ENCODE measurements at regions not wholly inside any gene's neighbourhood (a gene's known extent, or its start where the extent isn't known, plus 50 kb on each side); places are given as distances from the start of the nearest gene placed in this dataset.

DNA sequence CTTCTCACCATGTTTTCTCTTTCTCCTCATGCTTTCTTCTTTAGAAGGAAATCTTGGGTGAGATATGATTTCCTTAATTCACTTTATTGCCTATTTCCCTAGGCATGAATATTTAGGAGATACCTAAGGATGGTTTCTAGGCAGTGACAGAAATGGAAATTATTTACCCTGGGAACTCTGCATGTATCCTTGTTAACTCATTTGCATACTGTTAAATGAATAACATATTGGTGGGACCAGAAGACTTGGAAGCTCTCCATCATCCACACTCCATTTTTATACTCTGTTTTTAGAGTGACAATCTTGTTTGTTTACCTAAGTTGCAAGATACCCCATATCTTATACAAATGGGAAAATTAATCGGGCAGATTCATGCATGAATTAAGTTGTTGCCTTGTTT is 285.7 kb downstream of the RNF144B start:
- no peak for DNase-seq (ENCODE audit: low read depth in 2 of 2)

GRCh38 chr6:18674346-18674745 is 287.2 kb downstream of the RNF144B start:
- DNase-seq (ENCODE audit: low read depth in 2 of 2): no peak

- DNase-seq (ENCODE audit: low read depth in 2 of 2): no peak
These were observed 288.7 kb downstream of the RNF144B start for GRCh38 chr6:18675881-18676280.

GRCh38 chr6:18676548-18676947 is 289.4 kb downstream of the RNF144B start:
- no peak for DNase-seq (ENCODE audit: low read depth in 2 of 2)

- no peak for DNase-seq (ENCODE audit: low read depth in 2 of 2)
These were observed 293.7 kb downstream of the RNF144B start for GRCh38 chr6:18680842-18681241.

DNA sequence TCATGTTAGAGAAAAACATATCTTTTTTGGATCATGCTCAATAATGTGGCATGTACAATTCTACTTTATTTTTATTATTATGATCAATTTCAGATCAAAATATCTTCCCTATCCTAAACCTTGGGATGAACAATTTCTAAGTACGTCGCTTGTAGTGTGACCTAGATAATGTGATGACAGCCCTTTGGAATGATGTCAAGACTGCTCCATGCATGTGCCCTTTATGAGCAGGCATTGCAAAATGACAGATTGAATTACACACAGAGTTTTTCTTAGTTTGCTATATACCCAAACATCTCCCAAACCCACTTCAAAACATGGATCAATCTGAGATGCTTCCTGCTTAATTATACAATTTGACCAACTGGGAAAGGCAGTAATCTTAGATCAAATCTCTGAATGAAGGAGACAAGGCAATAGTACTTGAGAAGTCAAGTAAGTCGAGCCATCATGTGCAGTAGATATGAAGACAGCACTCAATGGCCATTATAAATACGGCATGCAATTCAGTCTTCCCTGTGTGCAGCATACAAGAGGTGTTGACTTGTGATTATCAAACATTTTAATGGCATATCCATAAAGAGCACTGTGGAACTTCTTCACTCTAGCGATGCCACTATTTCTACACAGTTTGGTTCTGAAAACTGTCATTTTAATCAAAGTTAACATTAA is 294.8 kb downstream of the RNF144B start:
- no peak for DNase-seq (ENCODE audit: low read depth in 2 of 2)

DNA sequence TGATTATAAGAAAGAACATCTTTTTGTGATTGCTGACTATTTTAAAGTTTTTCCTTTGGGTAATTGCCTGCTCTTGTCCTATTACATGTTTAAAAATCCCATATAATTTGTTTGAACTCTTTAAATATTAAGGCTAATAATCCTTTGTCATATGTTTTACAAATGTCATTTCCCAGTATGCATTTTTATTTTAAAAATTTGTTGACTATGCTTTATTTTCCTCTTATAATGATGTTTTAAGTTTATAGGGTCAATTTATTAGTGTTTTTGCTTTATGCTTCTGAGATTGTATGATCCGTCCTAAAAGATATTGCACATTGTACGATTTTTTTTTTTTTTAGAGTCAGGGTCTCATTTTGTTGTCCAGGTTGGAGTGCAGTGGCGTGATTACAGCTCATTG is 297.2 kb downstream of the RNF144B start:
- DNase-seq (ENCODE audit: low read depth in 2 of 2): no peak

DNA sequence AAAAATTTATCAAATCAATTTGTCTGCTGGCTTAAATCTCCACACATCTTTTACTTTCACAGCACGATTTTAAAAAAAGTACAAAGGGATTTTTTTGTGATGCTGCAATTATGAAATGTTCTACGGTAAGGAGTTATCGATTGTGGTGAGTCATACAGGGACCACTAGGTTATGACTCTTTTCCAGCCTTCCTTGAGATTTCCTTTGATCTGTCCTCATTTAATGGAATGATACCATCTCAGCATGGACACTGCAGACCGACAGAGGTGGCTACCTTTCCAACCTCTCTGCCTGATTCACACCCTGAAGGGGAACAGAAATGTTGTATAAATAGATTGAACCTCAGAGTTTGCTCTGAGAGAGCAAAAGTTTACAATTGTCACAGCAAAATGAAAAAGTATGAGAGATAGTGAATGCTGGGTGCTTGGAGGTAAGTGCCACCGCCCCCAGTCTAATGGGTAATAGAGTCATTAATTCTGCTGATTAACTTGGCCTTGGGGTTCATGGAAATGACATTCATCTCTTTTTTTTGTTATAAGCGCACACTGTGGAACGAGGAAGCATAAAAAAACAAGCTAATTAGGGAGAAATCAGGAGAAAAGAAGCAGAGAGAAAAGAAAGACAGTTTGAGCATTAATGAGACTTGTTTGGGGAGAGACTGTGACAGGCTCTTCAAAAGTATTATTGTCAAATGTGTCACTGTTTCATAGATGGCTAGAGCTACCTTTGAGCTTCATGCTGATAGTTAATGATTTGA is 306.0 kb downstream of the RNF144B start:
- no peak for DNase-seq (ENCODE audit: low read depth in 2 of 2)

DNA sequence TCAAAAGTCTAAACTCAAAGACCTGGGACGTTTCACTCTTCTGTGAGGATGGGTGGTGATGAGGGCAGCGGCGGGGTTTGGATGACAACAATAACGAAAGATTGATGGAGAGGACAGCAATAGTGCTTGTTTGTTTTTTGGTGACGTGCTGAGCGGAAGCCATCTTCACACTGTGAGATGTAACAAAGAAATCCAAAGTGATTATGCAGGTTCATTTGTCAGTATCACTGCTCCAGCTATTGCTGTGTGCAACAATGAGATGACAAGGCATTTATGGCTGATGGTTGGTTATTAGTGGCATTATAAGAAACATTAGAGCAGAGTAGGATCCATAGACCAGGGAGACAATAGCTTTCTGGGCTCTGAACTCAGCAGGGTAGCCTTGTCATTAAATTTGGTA is 306.7 kb downstream of the RNF144B start:
- DNase-seq (ENCODE audit: low read depth in 2 of 2): no peak

DNA sequence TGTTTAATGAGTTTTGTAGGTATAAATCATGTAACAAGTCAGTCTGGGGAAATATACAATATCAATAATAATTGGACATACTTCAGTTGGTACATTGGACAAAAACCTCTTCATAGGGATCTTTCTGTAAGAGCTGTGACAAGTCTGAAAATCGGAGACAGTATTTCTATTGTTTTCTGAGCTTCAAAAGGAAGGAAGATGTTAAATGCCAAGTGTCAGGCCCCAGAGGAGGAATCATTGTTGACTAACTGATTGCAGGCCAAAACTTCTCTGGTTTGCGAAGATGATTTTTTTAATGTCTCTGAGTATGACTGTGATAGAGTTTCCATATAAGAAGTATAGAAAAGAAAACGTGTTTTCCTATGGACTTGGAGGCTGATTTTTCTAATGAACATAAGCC is 316.4 kb downstream of the RNF144B start:
- DNase-seq (ENCODE audit: low read depth in 2 of 2): no peak

DNA sequence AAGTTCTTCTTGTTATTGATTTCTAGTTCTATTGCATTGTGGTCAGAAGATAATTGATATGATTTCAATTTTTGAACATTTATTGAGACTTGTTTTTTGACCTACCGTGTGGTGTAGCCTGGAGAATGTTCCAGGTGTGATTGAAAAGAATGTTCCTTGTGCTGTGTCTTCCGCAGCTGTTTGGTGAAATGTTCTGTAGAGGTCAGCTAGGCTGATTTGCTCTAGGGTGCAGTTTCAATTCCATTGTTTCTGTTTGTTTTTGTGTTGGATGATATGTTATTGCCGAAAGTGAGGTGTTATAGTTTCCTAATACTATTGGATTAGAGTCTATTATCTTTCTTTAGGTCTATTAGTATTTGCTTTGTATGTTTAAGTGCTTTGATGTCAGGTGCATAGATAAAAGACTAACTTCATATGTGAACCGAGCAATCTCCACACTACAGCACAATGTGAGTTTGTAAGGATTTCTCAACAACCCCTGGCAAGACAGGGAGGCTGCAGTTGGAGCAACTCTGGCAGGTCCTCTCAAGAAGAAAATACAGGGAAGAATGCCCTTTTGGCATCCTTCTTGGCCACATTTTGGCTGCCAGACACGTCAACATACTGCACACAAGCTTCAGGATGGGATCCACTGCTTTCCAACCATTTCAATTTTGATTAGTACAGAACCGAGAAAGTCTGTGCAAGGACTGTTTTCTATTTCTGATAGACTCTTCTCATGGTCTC is 320.7 kb downstream of the RNF144B start:
- no peak for DNase-seq (ENCODE audit: low read depth in 2 of 2)

DNA sequence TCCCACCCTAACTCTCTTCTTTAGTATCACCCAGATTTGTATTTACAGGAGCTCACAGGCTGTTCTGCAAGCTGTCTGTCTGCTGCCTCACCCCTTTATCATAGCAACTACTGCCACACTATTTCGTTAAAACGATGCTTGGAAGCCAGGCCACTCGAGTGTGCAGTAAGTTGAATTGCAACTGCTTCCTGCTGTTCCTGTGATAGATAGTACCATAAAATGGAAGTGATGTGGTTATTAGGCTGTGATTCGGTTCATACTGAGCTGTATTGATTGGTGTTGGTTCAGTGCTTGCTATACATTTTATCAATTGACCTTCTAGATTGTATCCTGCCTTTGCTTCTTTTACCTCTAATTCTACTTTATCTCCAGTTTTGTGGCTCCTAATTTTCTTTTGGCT is 325.4 kb downstream of the RNF144B start:
- DNase-seq (ENCODE audit: low read depth in 2 of 2): no peak

- DNase-seq (ENCODE audit: low read depth in 2 of 2): no peak
These were observed 332.9 kb downstream of the RNF144B start for GRCh38 chr6:18720075-18720474.

DNA sequence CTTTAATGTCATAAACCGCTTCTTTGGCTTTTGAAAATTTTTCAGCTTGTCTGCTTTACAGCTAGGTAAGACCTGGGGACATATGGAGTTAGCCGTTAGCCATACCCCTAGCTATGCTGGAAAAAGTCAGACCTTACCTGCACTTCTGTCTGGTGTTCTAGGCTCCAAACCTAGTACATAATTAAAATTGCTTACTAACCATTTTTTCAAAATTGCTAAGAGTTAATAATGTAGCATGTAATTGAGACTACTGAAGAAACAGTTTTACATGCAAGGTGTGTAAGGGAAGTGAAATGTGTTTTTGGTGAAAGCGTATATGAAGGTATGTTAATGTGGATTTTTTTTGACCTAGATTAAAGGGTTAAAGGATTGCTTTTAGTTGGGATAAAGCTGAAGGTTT is 336.9 kb downstream of the RNF144B start:
- no peak for DNase-seq (ENCODE audit: low read depth in 2 of 2)

GRCh38 chr6:18725449-18725848 is 338.3 kb downstream of the RNF144B start:
- DNase-seq (ENCODE audit: low read depth in 2 of 2): no peak

DNA sequence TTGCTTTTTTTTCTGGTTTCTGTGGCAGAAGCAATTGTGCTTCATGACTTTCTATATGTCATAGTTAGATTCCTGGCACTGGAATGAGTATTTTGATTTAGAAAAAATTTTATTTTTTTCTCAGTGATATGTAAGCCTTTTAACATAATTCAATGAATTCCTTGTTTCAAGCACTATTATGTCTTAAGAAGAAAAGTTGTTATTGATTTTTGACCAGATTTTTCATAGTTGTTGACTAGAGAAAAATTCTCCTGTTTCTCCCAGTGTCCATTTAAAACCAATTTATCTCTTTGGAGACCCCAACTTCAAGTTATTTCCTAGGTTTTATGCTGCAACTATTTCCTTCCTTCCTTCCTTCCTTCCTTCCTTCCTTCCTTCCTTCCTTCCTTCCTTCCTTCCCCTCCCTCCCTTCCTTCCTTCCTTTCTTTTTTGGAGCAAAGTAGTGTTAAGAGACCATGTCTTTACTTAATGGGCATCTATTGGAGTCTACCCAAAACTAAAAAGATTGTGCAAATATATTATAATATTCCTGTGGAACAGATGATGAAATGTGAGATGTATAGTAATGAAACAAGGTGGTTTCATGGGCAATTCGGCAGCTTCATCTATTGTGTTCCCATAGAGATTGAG is 346.9 kb downstream of the RNF144B start:
- no peak for DNase-seq (ENCODE audit: low read depth in 2 of 2)

DNA sequence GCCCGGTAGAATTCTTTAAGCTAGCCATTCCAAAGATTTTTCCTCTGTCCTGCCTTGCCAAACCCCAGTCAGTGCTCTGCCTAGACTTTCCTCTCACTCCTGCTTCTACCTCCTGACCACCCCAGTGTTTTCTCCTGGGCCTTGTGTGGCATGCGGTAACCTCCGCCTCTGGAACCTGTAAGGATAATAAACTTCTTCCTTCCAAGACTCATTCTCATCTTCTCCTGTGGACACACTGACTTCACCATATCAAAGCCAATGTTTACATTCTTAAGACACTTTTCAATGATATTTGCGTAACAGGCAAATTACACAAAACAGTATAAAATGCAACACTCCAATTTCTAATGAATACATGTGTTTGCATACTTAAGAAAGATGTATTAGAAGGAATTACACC is 354.6 kb downstream of the RNF144B start:
- no peak for DNase-seq (ENCODE audit: low read depth in 2 of 2)

DNA sequence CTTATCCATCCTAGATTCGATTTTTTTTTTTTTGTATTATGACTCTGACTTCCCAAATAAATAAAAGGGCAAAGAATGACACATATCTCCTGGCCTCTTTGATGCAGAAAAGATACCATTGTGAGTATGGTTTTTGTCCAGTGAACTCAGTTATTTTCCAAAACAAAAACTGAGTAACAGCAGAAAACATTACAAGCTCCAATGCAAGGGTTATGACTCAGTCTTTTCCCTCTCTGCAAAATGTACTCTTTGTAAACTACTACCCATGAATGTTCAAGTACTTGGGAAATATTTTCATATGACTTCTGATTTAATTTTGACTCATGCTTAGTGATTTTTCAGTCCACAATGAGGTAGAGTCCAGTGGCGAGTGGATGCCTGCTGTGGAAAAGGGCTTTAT is 355.3 kb downstream of the RNF144B start:
- DNase-seq (ENCODE audit: low read depth in 2 of 2): no peak

DNA sequence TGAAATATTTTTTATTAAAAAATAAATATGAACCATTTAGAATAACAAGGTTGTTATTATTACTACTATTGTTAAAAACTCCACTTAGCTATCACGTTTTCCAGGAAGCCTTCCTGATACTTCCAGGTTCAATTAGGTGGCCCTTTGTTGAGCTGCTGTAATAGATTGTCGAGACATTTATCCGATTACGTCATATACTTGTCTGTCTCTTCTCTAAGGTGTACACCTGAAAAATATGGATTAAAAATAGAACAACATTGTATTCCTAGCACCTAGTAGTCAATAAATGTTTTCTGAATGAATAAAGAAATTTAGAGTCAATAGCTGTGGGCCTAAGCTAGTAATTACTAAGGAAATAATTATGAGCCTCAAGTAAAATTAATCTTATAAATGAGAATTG is 359.6 kb downstream of the RNF144B start:
- DNase-seq (ENCODE audit: low read depth in 2 of 2): no peak

GRCh38 chr6:18748314-18748713 is 361.2 kb downstream of the RNF144B start:
- DNase-seq (ENCODE audit: low read depth in 2 of 2): no peak

DNA sequence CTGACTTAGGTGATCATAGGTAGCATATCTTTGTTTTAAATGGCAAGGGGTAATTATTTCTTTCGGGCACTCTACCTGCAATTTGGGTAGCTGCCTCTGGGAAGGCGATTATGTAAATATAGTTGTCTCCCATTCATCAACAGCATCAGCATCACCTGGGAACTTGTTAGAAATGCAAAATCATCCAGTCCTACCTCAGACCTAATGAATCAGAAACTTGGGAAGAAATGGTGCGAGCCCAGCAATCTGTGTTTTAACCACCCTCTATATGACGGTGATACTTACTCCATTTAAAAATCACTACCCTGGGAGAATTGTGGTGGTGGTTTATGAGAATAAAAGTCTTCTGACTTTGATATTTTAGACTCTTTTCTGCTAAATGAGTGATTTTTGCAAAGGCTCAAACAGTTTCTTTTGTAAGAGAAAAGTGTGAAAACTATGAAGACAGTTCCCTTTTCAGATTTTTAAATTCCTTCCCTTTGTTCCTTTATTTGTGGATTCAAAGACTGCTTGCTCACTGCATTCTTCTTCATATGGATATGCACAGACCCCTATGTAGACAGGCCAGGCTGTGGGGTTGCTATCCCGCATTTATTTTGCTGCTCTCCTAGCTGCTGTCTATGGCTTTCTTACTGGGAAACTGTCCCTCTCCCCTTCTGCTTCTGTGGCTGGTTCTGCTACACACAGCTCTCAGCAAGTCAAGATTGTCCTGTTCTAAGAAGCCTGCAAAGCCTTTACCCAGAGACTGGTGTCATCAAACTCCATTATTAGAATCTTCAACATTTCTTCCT is 365.3 kb downstream of the RNF144B start:
- no peak for DNase-seq (ENCODE audit: low read depth in 2 of 2)

DNA sequence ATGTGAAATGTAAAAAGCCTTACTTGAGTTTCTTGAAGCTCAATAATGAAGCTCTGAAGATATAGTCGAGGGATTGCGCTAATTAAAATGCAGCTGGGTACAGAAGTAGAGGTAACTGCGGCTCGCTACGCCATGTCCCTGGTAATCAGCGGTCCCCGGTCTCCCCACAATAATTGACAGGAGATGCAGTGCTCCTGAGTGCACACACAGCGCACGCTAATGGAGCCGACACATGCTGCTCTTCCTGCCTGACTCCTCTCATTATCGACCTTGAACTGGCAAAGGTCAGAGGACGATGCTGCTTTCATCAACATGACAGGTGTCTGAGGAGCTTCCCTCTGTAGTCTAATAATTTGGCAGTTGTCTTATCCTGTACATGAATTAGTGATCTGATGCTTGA is 365.9 kb downstream of the RNF144B start:
- DNase-seq (ENCODE audit: low read depth in 2 of 2): no peak

All from stimulated activated CD8-positive, alpha-beta memory T cell treated with anti-CD3 and anti-CD28 coated beads, Interleukin-2, amount 100 ng/mL, for 48 hours (primary cell).